Ectodermal cell (in vitro differentiated cells): ENCODE measurements at regions not wholly inside any gene's neighbourhood (a gene's known extent, or its start where the extent isn't known, plus 50 kb on each side); places are given as distances from the start of the nearest gene placed in this dataset.

Source experiments
- H3K27ac ChIP-seq: 2 replicates; pipeline ENCODE4 v1.7.0; 2013; ENCODE audit warnings: mild to moderate bottlenecking, low read depth, low read length; ENCODE audit not compliant: insufficient read depth, poor library complexity, severe bottlenecking
- H3K27me3 ChIP-seq: 2 replicates; pipeline ENCODE4 v1.7.0; 2013; ENCODE audit warnings: mild to moderate bottlenecking, low read length; ENCODE audit not compliant: insufficient read depth, control insufficient read depth, poor library complexity, severe bottlenecking
- H3K36me3 ChIP-seq: one replicate; pipeline ENCODE4 v1.7.0; 2013; ENCODE audit warnings: low read length; ENCODE audit not compliant: control insufficient read depth, insufficient read depth
- H3K4me1 ChIP-seq: one replicate; pipeline ENCODE4 v1.7.0; 2013; ENCODE audit warnings: low read length; ENCODE audit not compliant: control insufficient read depth, insufficient read depth
- H3K4me3 ChIP-seq: 2 replicates; pipeline ENCODE4 v1.7.0; 2013; ENCODE audit warnings: low read depth, low read length, control low read depth; ENCODE audit not compliant: insufficient read depth
- H3K9me3 ChIP-seq: 2 replicates; pipeline ENCODE4 v1.7.0; 2013; ENCODE audit warnings: mild to moderate bottlenecking, low read length, moderate library complexity; ENCODE audit not compliant: control insufficient read depth
- WGBS, 2 experiments: methylation state at CpG; one replicate each; pipeline ENCODE4 v1.1.7; 2013; ENCODE audit warnings: missing lambda C conversion rate in 2 of 2; 5-methylcytosine and 5-hydroxymethylcytosine counted together

GRCh38 chr18:10321576-10321975, 132.9 kb upstream of the APCDD1 start:
- Histone ChIP-seq H3K9me3 (no peaks in the 10 kb centered on the region), H3K27ac (no peak overlapping the region), H3K4me1 (peaks cover 6% of the 10 kb centered on the region), H3K27me3 (no peaks in the 10 kb centered on the region), H3K4me3 (no peak overlapping the region), H3K36me3 (no peaks in the 10 kb centered on the region)
- 93 to 97% methylated on average over 2 of the region's 2 CpGs for WGBS, 2 experiments

GRCh38 chr18:10322004-10322403, 132.4 kb upstream of the APCDD1 start:
- H3K4me3 ChIP-seq = no peak overlapping the region
- H3K9me3 ChIP-seq = no peaks in the 10 kb centered on the region
- peaks cover 6% of the 10 kb centered on the region for H3K4me1 ChIP-seq
- no peaks in the 10 kb centered on the region for H3K27me3 ChIP-seq
- 90 to 93% methylated on average over 7 of the region's 7 CpGs for WGBS, 2 experiments
- H3K36me3 ChIP-seq = no peaks in the 10 kb centered on the region
- H3K27ac ChIP-seq = no peak overlapping the region

GRCh38 chr18:10322435-10322834, 132.0 kb upstream of the APCDD1 start:
- H3K9me3 ChIP-seq = no peaks in the 10 kb centered on the region
- H3K36me3 ChIP-seq = no peaks in the 10 kb centered on the region
- peaks cover 6% of the 10 kb centered on the region for H3K4me1 ChIP-seq
- no peak overlapping the region for H3K4me3 ChIP-seq
- no peaks in the 10 kb centered on the region for H3K27me3 ChIP-seq
- H3K27ac ChIP-seq = no peak overlapping the region
- WGBS, 2 experiments = 88 to 98% methylated on average over 2 of the region's 2 CpGs

- H3K36me3 ChIP-seq = no peaks in the 10 kb centered on the region
- H3K4me1 ChIP-seq = peaks cover 17% of the 10 kb centered on the region
- H3K27me3 ChIP-seq = no peaks in the 10 kb centered on the region
- H3K9me3 ChIP-seq = no peaks in the 10 kb centered on the region
- WGBS, 2 experiments = 87 to 90% methylated on average over 3 of the region's 3 CpGs
- H3K27ac ChIP-seq = no peak overlapping the region
- H3K4me3 ChIP-seq = no peak overlapping the region
These were observed 125.3 kb upstream of the APCDD1 start for GRCh38 chr18:10329101-10329500.

- no peaks in the 10 kb centered on the region for H3K36me3 ChIP-seq
- WGBS, 2 experiments = 81% methylated on average over 4 of the region's 5 CpGs
- no peaks in the 10 kb centered on the region for H3K9me3 ChIP-seq
- H3K4me3 ChIP-seq = no peak overlapping the region
- no peak overlapping the region for H3K27ac ChIP-seq
- H3K27me3 ChIP-seq = no peaks in the 10 kb centered on the region
- H3K4me1 ChIP-seq = peaks cover 17% of the 10 kb centered on the region
These were observed 124.0 kb upstream of the APCDD1 start for GRCh38 chr18:10330428-10330827.

- peak overlapping the region; percentile 58 for H3K27ac ChIP-seq
- H3K27me3 ChIP-seq = no peaks in the 10 kb centered on the region
- H3K36me3 ChIP-seq = no peaks in the 10 kb centered on the region
- no peaks in the 10 kb centered on the region for H3K9me3 ChIP-seq
- peaks cover 17% of the 10 kb centered on the region for H3K4me1 ChIP-seq
- 37 to 45% methylated on average over 9 of the region's 9 CpGs for WGBS, 2 experiments
- H3K4me3 ChIP-seq = no peak overlapping the region
These were observed 122.0 kb upstream of the APCDD1 start for GRCh38 chr18:10332452-10332851.

GRCh38 chr18:10336749-10337350, 117.6 kb upstream of the APCDD1 start:
- Histone ChIP-seq H3K4me1 (peaks cover 12% of the 10 kb centered on the region), H3K27me3 (no peaks in the 10 kb centered on the region), H3K27ac (no peak overlapping the region), H3K36me3 (no peaks in the 10 kb centered on the region), H3K4me3 (no peak overlapping the region), H3K9me3 (no peaks in the 10 kb centered on the region)
- WGBS, 2 experiments = 93% methylated on average over 14 of the region's 14 CpGs

- Histone ChIP-seq H3K27me3 (no peaks in the 10 kb centered on the region), H3K36me3 (no peaks in the 10 kb centered on the region), H3K27ac (no peak overlapping the region), H3K4me3 (no peak overlapping the region), H3K9me3 (no peaks in the 10 kb centered on the region), H3K4me1 (no peaks in the 10 kb centered on the region)
- WGBS, 2 experiments = 96 to 97% methylated on average over 5 of the region's 5 CpGs
These were observed 113.6 kb upstream of the APCDD1 start for GRCh38 chr18:10340821-10341220.

GRCh38 chr18:10343778-10344177, 110.7 kb upstream of the APCDD1 start:
- H3K9me3 ChIP-seq = no peaks in the 10 kb centered on the region
- H3K4me1 ChIP-seq = no peaks in the 10 kb centered on the region
- no peak overlapping the region for H3K4me3 ChIP-seq
- H3K36me3 ChIP-seq = no peaks in the 10 kb centered on the region
- 92% methylated on average over 11 of the region's 11 CpGs for WGBS, 2 experiments
- H3K27me3 ChIP-seq = no peaks in the 10 kb centered on the region
- H3K27ac ChIP-seq = no peak overlapping the region

- Histone ChIP-seq H3K27ac (no peak overlapping the region), H3K4me3 (no peak overlapping the region), H3K4me1 (peaks cover 4% of the 10 kb centered on the region), H3K27me3 (no peaks in the 10 kb centered on the region), H3K36me3 (no peaks in the 10 kb centered on the region), H3K9me3 (no peaks in the 10 kb centered on the region)
- 92 to 93% methylated on average over 17 of the region's 17 CpGs for WGBS, 2 experiments
These were observed 107.6 kb upstream of the APCDD1 start for GRCh38 chr18:10346749-10347415.
